Embryonic facial prominence (tissue), 1 donor: ENCODE measurements at regions not wholly inside any gene's neighbourhood (a gene's known extent, or its start where the extent isn't known, plus 50 kb on each side); places are given as distances from the start of the nearest gene placed in this dataset.

Experiments
- DNase-seq: peaks from one replicate; pipeline ENCODE4 v3.0.0-alpha.2; 2016; ENCODE audit errors: extremely low spot score

DNA sequence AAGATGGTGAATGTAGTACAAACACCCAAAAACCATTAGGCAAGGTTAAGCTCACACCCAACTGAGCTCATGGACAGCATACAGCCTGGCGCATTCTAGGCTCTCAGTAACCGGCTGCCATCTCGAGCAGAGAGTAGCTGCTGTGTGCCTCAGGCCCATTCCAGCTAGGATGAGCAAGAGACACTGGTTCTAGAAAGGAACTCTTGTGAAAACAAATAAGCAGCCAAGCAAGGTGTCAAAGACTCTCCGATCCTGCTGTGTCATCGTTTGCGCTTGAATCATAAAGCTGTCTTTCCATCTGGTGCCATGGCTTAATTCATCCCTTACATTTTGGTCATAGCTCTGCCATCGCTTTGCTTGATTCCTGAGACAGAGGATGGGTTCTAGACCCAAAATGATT is 135.4 kb upstream of the MSX2 start:
- no peak for DNase-seq

DNA sequence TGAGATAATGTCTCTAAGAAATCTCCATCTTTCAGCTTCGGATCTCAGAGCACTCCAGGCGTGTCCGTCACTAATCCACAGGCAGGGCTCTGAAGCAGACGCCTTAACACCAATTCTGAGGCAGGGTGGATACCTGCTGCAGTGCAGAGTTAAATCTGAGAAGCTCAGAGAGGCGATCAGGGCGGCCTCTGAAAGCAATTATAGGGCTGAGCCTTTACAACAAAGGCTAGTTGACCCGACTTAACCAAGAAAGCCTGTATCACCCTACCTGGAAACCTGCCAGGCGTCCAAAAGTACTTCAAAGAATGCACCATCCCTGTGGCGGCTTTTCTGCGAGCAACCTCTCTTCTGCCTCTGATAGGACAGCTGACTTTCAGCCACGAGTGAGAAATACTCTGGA is 134.8 kb upstream of the MSX2 start:
- DNase-seq = no peak

DNA sequence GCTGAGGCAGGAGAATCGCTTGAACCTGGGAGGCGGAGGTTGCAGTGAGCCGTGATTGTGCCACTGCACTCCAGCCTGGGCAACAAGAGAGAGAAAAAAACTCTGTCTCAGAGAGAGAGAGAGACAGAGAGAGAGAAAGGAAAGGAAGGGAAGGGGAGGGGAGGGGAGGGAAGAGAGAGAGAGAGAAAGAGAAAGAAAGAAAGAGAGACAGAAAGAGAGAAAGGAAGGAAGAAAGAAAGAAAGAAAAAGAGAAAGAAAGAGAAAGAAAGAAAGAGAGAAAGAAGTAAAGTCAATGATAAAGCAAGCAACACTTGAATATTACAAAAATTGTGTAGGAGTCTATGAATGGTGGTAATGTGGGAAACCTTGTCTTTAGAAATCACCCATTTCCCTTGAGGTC is 133.6 kb upstream of the MSX2 start:
- no peak for DNase-seq

DNA sequence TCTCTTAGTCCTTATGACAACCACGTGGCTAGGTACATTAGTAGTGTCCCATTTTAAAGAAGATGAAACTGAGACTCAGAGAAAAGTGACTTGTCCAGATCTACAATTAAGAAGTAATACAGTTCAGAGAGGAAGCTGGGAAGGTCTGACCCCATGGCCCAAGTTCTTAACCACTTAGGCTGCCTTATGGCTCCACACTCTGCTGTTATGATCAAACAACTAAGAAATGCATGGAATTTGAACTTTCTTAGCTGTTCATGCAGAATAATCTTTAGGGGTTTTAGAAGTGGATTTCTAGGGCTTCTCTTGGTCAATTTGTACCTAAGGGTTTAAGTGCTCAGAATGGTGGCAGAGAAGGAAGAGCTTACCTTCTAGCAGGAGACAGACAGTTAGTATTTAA is 128.0 kb upstream of the MSX2 start:
- no peak for DNase-seq

DNA sequence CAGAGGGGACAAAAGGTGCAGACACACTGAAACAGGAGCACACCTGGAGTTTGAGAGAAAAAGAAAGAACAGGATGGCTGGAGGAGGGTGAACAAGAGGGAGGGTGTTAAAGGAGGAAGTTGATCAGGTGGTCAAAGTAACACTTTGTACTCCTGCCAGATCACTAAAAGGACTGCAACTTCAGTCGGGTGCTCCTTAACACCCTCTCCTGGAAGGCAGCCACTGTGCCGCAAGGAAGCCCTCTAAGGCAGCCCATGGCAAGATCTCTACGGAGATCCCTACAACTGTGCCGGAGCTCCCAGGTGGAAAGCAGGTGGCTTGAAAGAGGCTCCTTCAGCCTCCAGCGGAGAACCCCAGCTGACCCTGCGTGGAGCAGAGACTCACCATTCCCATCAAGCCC is 124.4 kb upstream of the MSX2 start:
- no peak for DNase-seq

DNA sequence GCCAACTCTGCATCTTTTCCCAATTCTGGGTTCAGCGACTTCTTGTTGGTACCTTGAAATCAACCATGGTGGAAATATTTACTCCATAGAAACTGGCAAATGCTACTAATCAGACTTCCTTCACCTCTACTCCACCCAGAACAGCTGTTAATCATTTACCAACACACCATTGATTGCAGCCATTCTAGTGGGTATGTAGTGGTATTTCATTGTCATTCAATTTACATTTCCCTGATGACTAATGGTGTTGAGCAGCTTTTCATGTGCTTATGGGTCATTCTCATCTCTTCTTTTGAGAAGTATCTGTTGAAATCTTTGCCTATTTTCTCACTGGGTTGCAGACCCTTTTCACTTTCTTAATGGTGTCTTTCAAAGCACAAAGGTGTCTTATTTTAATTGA is 122.4 kb upstream of the MSX2 start:
- DNase-seq = no peak

DNA sequence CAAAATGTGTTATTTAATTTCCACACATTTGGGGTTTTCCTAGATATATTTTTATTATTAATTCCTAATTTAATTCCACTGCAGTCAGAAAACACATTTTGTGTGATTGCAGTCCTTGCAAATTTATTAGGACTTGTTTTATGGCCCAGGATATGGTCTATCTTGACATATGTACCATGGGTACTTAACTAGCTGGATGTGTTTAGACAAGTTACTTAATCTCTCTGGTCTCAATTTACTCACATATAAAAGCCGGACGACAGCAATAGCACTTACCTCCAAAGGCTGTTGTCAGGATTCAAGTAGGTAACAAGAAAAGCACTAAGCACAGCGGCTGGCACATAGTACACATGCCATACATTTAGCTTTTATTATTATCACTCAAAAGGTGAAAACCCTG is 118.2 kb upstream of the MSX2 start:
- DNase-seq = no peak

DNA sequence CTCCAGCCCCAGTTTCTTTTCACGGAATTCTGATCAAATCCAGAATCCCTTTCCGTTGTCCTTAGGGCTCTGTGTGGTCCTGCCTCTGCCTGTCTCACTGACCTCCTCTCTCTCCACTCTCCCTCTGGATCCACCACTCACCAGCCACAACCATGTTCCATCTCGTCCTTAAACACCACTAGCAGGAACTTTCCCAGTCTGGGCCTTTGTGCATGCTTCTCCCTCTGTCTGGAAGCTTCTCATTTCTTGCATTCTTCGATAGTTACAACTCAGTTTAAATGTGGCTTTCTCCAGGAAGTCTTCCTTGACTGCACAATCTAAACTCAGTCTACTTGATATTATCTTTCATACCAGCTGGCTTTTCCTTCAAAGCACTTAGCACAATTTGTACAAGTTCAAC is 117.7 kb upstream of the MSX2 start:
- DNase-seq = no peak

DNA sequence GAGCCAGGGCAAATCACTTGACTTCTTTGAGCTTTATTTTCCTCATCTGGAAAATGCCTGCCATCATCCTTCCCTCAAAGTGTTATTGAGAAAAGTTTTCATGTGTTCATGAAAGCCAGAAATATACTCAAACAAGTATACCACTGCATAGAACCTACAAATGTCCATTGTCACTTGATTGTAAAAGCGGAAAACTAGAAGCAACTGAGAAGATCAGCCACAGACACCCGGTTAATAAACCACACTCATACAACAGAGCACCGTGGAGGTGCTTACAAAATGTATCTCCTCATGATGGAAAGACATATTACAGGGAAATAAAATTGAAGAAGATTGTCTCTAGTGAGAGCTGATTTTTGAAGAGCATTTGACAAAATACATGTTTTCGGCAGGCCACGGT is 117.2 kb upstream of the MSX2 start:
- no peak for DNase-seq

DNA sequence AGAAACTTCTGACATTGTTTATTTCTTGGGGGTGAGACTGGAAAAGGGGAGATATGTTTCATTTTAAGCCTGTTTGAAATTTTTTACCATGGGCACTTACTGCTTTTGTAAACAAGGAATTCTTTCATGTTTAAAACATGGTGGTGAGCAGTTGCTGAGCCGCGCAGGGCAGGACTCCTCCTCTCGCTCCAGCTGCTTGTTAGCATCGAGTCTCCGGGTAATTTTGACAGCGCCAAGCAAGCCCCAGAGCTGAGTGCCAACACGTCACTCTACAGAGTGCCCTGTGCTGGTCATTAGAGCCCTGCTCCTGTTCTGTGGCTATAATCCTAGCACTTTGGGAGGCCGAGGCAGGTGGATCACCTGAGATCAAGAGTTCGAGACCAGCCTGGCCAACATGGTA is 116.5 kb upstream of the MSX2 start:
- no peak for DNase-seq

DNA sequence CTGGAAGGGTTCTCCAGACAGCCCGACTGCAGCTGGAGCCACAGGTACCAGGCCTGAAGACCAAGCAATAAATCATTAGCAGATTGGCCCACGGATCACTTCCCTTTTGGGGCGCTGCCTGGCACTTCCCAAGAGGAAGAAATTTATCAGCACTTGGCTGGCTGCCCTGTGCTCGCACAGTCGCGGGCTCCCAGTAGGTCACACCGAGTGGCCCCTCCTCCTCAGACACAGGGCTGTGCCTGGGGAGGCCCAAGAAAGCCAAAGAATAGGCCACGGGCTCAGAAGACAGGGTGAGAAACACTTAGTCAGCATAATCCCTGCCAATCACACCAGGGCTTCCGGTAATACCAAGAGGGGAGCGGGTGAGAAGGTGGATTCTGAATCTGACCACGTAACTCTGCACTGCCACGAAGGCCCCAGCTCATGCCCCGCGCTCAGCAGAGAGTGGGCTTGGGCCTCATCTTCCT is 115.7 kb upstream of the MSX2 start:
- DNase-seq = no peak

DNA sequence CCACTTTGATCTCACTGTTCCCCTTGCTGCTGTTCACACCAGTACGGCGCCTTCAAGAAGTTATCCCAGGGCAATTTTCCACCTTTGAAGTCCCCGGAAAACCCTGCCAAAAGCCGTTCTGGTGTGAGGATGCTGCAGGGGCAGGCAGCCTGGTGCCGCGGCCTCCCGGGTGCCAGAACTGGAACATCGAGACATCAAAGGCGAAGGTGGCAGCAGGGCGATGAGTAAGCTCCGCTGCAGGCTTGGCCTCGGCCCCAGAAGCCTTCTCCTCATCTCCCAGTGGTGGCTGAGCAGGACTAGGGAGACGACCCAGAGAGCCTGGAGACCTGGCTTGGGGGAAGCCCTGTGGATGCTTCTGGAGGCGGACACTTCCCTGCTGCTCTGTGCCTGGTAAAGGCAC is 115.3 kb upstream of the MSX2 start:
- no peak for DNase-seq

DNA sequence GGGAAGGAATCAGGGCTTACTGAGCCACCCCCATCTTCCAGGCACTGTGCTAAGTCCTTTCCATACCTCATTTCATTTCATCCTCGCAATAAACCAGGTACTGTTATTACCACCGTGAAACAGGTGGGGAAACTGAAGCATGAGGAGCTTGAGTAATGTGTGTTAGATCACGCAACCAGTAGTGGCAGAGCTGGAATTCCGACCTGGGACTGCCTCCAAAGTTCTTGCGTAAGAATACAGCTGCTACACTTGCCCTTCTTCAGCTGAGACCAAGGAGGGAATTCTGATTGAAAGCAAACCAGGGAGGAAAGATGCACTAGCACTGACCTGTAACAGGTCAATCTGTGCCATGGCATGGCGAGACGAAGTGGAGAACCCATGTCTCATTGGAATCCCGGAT is 113.4 kb upstream of the MSX2 start:
- DNase-seq = no peak

DNA sequence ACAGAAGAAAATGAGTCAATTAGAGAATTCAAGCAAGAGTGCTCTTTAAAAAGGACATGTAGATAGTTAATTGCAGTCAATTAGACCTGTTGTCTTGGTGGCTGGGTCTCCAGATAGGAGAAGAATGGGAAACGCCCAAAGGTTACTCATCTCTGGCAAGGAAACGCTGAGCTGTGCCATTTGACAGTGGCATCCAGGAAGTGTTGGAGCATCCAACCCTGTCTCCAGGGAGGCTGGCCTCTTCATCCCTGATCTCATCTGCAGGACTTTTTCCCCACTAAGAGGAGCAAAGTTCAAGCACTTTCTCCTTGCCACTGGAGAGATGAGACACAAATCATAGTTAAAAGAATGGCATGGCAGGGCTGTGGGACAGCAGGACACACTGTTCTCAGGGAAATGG is 111.7 kb upstream of the MSX2 start:
- DNase-seq = no peak

DNA sequence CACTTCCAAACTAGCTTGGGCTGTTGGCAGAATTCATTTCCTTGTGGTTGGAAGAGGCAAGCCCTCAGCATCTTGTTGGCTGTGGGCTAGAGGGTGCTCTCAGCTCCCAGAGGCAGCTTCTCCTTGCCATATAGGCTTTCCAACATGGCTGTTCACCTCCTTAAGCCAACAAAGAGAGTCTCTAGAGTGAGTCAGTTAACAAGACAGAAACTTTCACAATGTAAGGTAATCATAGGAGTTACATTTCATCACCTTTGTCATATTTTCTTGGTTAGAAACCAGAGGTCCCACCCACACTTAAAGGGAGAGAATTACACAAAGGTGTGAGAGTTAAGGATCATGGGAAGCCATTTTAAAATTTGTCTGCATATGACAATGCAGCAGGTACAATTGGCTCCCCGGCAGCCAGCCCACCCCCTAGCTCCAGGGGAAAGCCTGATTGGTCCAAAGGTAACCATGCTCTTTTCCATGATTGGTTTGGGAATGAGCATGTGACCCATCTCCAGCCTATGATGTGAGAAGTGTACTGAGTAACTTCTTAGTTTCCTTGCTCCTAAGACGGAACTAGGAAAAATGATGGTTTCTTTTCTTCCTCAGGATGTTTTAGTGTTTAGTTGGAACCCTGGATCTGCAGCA is 109.8 kb upstream of the MSX2 start:
- DNase-seq = no peak

DNA sequence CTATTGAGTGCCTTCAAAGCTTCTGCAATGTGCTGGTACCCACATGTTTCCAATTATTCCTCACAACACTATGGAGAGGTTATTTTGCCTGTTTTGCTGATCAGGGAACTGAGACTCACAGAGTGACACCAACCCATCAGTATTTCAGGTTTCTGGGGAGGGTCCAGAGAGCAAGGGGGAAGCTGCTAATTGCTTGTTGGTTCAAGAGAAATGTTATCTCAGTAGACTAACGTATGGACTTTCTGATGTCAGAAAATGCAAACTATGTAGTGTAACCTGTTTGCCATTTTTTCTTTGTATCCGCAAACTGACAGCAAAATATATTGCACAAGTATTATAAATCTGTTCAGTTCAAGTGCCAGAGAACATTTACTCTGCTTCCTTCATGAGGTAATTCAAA is 108.3 kb upstream of the MSX2 start:
- peak; percentile 33 for DNase-seq

DNA sequence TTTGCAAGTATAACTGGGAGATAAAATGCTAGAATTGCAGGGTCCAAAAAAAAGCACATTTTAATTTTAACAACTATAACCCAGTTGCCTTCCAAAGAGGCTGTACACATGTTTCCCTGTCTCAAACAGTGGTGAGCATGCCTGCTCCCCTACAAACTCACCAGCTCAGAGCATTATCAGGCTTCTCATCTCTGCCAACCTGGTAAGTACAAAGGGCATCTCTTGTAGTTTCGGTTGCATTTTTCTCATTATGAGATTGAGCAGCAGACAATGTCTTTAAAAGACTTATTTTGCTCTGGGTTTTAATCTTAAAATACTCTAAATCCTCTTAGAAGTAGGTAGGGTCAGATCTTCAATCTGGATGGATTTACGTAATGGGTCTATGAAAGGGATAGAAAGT is 107.1 kb upstream of the MSX2 start:
- no peak for DNase-seq

DNA sequence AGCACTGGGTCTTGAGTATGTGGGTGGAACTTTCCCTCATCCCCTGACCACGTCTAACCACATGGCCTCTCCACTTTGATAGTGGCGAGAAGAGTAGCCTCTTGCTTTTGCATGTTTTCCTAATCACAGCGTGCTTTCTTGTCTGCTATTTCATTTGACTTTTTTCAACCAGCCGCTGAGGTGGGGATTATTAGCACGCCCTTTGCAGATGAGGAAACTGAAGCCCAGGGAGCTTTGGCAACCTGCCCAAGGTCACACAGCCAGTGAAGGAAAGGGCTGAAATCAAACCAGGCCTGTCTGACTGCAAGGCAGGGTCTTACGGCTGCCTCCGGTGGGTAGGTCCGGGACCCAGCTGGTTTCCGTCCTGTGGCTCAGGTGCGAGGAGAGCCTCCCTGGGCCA is 106.5 kb upstream of the MSX2 start:
- no peak for DNase-seq

DNA sequence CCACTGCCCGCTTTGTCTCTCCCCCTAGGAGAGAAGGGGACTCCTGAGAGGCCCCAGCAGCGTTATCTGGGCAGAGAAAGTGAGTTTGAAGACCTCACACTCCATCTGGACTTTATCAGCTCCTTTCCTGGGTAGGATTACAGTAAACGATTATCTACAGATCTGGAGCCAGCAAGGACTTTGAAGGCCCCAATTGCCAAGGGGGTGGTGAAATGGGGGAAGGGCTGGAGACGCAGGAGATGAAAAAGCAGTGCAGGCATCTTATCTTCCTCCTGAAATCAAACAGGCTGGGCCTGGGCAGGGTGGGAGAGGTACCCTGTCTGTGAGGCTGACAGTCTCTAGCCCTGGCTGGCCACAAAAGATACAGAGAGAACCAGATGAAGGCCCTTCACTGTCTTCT is 105.8 kb upstream of the MSX2 start:
- DNase-seq = no peak

DNA sequence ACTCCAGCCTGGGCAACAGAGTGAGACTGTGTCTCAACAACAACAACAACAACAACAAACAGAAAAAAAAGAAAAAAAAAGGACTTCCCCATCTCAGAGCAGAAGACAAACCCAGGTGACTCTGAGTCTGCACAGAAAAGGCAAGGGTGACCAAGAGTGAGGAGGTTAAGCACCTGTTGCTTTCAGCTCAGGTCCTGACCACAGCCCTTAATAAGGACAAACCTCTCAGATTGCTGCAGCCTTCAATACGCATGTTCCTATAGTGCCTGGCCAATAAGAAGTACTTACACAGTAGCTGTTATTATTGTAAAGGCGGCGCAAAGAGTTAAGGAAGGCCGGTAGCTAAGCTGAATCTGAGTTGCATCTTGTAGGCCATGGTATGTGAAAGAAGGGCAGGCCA is 102.3 kb upstream of the MSX2 start:
- DNase-seq = no peak

DNA sequence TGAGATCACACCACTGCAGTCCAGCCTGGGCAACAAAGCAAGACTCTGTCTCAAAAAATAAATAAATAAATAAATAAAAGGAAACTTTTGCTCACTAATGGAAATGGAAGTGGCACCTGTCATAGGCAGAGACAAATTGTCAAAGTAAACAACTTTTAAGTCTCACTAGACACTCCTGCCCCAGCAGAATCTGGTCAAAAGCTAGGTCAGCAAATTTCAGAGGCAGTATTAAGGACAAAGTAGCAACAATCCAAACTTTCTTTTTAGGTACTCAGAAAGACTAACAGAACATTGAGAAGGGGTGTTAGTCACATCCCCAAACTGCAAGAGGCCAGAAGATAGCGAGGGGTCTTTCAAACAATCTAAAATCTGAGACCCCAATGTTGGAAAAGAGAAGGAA is 101.4 kb upstream of the MSX2 start:
- no peak for DNase-seq

DNA sequence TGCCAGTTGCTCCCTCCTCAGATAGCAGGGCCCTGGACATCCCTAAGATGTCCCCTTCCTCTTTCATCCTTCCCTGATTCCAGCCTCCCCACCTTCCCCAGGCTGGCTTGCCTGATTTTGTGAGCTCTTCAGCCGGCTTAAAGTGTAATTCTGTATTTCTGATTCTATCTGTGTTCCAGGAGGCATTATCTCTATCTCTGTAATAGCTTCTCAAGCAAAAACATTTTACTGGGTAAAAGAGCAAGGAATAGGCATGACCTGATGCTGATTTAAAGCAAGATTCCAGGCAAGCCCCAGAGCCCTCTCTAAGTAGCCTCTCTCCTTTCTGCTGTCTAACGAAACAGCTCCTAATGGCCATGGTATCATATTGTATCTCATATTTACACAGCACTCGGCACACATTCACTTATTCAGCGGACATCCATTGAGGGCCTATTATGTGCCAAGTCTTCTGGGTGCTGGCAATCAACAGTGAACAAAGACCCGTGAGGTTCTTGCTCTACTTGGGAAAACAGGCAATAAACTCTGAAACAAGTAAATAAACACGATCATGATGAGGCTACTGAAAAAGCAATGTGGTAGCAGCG is 100.9 kb upstream of the MSX2 start:
- no peak for DNase-seq

DNA sequence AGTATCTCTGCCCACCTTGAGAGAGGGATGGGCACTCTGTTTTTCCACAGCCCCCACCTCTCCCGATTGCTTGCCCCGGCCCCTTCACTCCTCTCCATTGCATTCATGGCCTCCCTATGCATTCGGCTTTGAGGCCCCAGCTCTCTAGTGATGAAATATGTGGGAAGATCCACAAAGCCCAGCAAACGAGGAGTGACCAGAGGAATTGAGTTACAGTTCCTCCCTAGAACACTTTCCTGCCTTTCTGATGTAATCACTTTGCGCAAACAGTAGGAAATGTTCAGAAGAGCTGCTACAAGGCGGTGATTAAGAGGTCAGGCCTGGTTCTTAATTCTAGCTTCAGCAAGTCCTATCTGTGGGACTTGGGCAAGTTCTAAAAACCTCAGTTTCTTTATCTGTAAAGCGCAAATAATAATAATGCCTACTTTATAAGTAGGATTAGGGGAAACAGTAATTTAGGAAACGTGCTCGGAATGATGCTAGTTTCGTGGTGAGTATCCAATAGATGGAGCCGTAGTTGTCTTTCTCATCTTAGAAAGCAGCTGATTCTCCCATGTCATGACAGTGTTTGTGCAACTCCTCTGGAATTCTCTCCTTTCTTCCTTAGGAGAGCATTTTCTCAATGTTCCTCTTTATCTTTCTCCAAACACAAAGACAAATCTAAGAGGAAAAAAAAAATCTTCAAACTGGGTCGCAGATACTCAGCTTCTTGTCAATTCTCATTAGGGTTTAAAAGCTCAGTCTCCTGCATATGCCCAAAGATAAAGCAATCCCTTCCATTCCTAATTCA is 99.5 kb upstream of the MSX2 start:
- DNase-seq = no peak
